IMR-90 (cell line): ENCODE measurements at regions not wholly inside any gene's neighbourhood (a gene's known extent, or its start where the extent isn't known, plus 50 kb on each side); places are given as distances from the start of the nearest gene placed in this dataset.

Source experiments
- ATAC-seq: fragments of 200-7000 bp; cut with Tn5 transposase; 2 replicates; pipeline ENCODE4 v1.9.1; 2020; ENCODE audit warnings: low read depth, mild to moderate bottlenecking, moderate library complexity
- BruUV-seq: library from RNA; stranded (reverse); fragments of 400-500 nt; replicated peaks from 2 replicates; lab custom pipeline; 2021; lab: Mats Ljungman, UMichigan
- CTCF ChIA-PET: fragments of 300-600 bp; formaldehyde crosslinking; extraction: SDS; loops from one replicate; lab custom pipeline; 2021; ENCODE audit warnings: antibody characterized with exemption; lab: Yijun Ruan, JAX
- POLR2A ChIA-PET: fragments of 300-600 bp; sonication (Branson Sonifier 250); formaldehyde crosslinking; loops from one replicate; lab custom pipeline; 2022; ENCODE audit warnings: antibody characterized with exemption; ENCODE audit not compliant: unreplicated experiment; lab: Charles Lee
- DNase-seq: peaks from one replicate; pipeline ENCODE4 v3.0.0; 2013
- H2AFZ ChIP-seq: replicated peaks from 2 replicates; pipeline ENCODE3; 2013; ENCODE audit warnings: low read length, mild to moderate bottlenecking; ENCODE audit not compliant: poor library complexity
- H2AK5ac ChIP-seq: 2 replicates; pipeline ENCODE4 v1.6.1; 2013; ENCODE audit warnings: low read depth, low read length, inconsistent platforms
- H2AK9ac ChIP-seq: replicated peaks from 2 replicates; pipeline ENCODE3; 2013; ENCODE audit warnings: mild to moderate bottlenecking, low read depth, low read length, moderate library complexity; ENCODE audit not compliant: poor library complexity
- H2BK120ac ChIP-seq: 2 replicates; pipeline ENCODE4 v1.6.1; 2013; ENCODE audit warnings: low read depth, low read length, inconsistent platforms
- H2BK15ac ChIP-seq: 3 replicates; pipeline ENCODE4 v1.6.1; 2013; ENCODE audit warnings: low read depth, low read length, inconsistent platforms
- H2BK20ac ChIP-seq: 2 replicates; pipeline ENCODE4 v1.6.1; 2013; ENCODE audit warnings: low read depth, mild to moderate bottlenecking, inconsistent platforms, low read length, moderate library complexity
- H2BK5ac ChIP-seq: 2 replicates; pipeline ENCODE4 v1.6.1; 2013; ENCODE audit warnings: mild to moderate bottlenecking, low read depth, low read length, inconsistent platforms; ENCODE audit not compliant: poor library complexity, severe bottlenecking
- H3K14ac ChIP-seq: replicated peaks from 2 replicates; pipeline ENCODE4 v1.6.1; 2013; ENCODE audit warnings: low read depth, low read length, inconsistent platforms
- H3K18ac ChIP-seq: 2 replicates; pipeline ENCODE4 v1.6.1; 2013; ENCODE audit warnings: low read depth, low read length, control low read depth
- H3K23ac ChIP-seq: 2 replicates; pipeline ENCODE4 v1.6.1; 2013; ENCODE audit warnings: low read depth, low read length, inconsistent platforms
- H3K27ac ChIP-seq: 2 replicates; pipeline ENCODE4 v1.5.1; 2013; ENCODE audit warnings: mild to moderate bottlenecking, control low read depth, low read length; ENCODE audit not compliant: insufficient read depth
- H3K27me3 ChIP-seq: 2 replicates; pipeline ENCODE4 v1.6.1; 2013; ENCODE audit warnings: low read length; ENCODE audit not compliant: control insufficient read depth, insufficient read depth
- H3K36me3 ChIP-seq: 2 replicates; pipeline ENCODE4 v1.6.1; 2013; ENCODE audit warnings: low read length, mixed read lengths; ENCODE audit not compliant: control insufficient read depth, insufficient read depth
- H3K4ac ChIP-seq: 2 replicates; pipeline ENCODE4 v1.6.1; 2013; ENCODE audit warnings: low read depth, low read length, inconsistent platforms
- H3K4me1 ChIP-seq: 2 replicates; pipeline ENCODE4 v1.6.1; 2013; ENCODE audit warnings: low read length, mixed read lengths; ENCODE audit not compliant: control insufficient read depth, insufficient read depth
- H3K4me2 ChIP-seq: 2 replicates; pipeline ENCODE4 v1.6.1; 2013; ENCODE audit warnings: low read depth, mild to moderate bottlenecking, control low read depth, low read length, moderate library complexity
- H3K4me3 ChIP-seq: 2 replicates; pipeline ENCODE4 v1.5.1; 2013; ENCODE audit warnings: low read depth, mild to moderate bottlenecking, control low read depth, low read length, moderate library complexity; ENCODE audit not compliant: insufficient read depth
- H3K56ac ChIP-seq: 2 replicates; pipeline ENCODE4 v1.6.1; 2013; ENCODE audit warnings: low read length, inconsistent platforms; ENCODE audit not compliant: insufficient read depth; ENCODE audit errors: extremely low read depth
- H3K79me1 ChIP-seq, 2 experiments: 2 replicates each; pipeline ENCODE4 v1.6.1; 2013; ENCODE audit warnings: low read length in 2 of 2, inconsistent platforms in 1 of 2, low read depth in 1 of 2
- H3K9ac ChIP-seq: 2 replicates; pipeline ENCODE4 v1.6.1; 2013; ENCODE audit warnings: low read depth, low read length, control low read depth
- H3K9me1 ChIP-seq: 2 replicates; pipeline ENCODE4 v1.6.1; 2013; ENCODE audit warnings: low read length, inconsistent platforms; ENCODE audit not compliant: insufficient read depth
- H3K9me3 ChIP-seq: 2 replicates; pipeline ENCODE4 v1.6.1; 2013; ENCODE audit warnings: low read length; ENCODE audit not compliant: control insufficient read depth, insufficient read depth
- H4K20me1 ChIP-seq: 2 replicates; pipeline ENCODE4 v1.6.1; 2013; ENCODE audit warnings: low read length, inconsistent platforms; ENCODE audit not compliant: insufficient read depth
- H4K5ac ChIP-seq: 2 replicates; pipeline ENCODE4 v1.6.1; 2013; ENCODE audit warnings: mild to moderate bottlenecking, low read depth, low read length, control low read depth
- H4K8ac ChIP-seq, 2 experiments: 2 replicates each; pipeline ENCODE4 v1.6.1; 2013; ENCODE audit warnings: low read depth in 2 of 2, low read length in 2 of 2, control low read depth in 1 of 2, inconsistent platforms in 1 of 2
- H4K91ac ChIP-seq: 2 replicates; pipeline ENCODE4 v1.6.1; 2013; ENCODE audit warnings: low read depth, low read length, inconsistent platforms; ENCODE audit not compliant: insufficient read depth
- FOS ChIP-seq: fragments of 150-350 bp; IDR thresholded peaks from 2 replicates; pipeline ENCODE4 v1.6.1; 2016; ENCODE audit warnings: low read depth, low read length
- WGBS, 2 experiments: methylation state at CpG; one replicate each; pipeline versions ENCODE4 v1.1.5 to v1.1.7; 2013; ENCODE audit warnings: missing lambda C conversion rate in 2 of 2; ENCODE audit not compliant: insufficient read length in 1 of 2; ENCODE audit errors: extremely low coverage in 2 of 2; 5-methylcytosine and 5-hydroxymethylcytosine counted together
- dilution Hi-C: fragments of 300-500 bp; cut with HindIII; formaldehyde crosslinking; loops from one replicate; pipeline ENCODE4 v1.14.3; 2018; ENCODE audit warnings: low sequenced_read_pairs; ENCODE audit not compliant: unreplicated experiment
- in situ Hi-C: fragments of 300-500 bp; cut with MboI; formaldehyde crosslinking; loops from 3 replicates; pipeline ENCODE4 v1.14.3; 2019; ENCODE audit warnings: low sequenced_read_pairs, inconsistent platforms, mixed read lengths
- intact Hi-C: fragments of 100-400 bp; cut with micrococcal nuclease; formaldehyde crosslinking; loops from 2 replicates; pipeline ENCODE4 v1.10.0; 2022

DNA sequence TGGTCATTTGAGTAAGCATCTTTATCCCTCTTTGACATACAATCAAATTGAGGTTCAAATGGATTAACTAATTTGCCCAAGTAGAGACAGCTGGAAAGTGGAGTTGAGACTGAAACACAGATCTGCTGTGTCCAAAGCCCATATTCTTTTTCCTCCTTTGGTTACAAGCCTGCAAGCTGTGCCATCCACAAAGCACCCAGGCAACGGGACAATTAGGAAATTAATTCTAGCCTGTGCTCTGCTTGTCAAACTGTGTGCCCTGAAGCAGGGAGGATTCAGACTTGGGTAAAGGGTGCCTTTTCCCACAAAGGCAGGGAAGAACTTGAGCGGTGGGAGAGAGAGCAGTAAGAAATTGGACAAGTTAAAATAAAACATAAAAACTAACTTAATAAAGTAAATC lies 127.9 kb downstream of the DTWD1 start:
- Histone ChIP-seq H3K79me1 (no peaks in the 10 kb centered on the region), H3K36me3 (no peaks in the 10 kb centered on the region), H4K91ac (no peak overlapping the region), H3K4me3 (no peak overlapping the region), H3K56ac (no peak overlapping the region), H2BK5ac (no peak overlapping the region), H4K5ac (no peak overlapping the region), H2AFZ (no peak overlapping the region), H4K8ac (no peak overlapping the region), H3K9me3 (no peaks in the 10 kb centered on the region), H3K27ac (no peak overlapping the region), H3K4me2 (no peak overlapping the region), H3K9me1 (no peaks in the 10 kb centered on the region), H3K9ac (no peak overlapping the region), H2BK20ac (no peak overlapping the region), H3K4me1 (no peaks in the 10 kb centered on the region), H3K18ac (no peak overlapping the region), H2BK15ac (no peak overlapping the region), H2BK120ac (no peak overlapping the region), H2AK5ac (no peak overlapping the region), H4K20me1 (no peaks in the 10 kb centered on the region), H2AK9ac (no peak overlapping the region), H3K4ac (no peak overlapping the region), H3K27me3 (no peaks in the 10 kb centered on the region), H3K14ac (no peak overlapping the region), H3K23ac (no peak overlapping the region)
- dilution Hi-C loops: no loop called here
- no CpG with 5 or more reads among the region's 2 CpGs for WGBS, 2 experiments
- POLR2A ChIA-PET: no interaction called here
- intact Hi-C loops: no loop called here
- DNase-seq (no peak), ATAC-seq (no peak)
- CTCF ChIA-PET: no interaction called here
- in situ Hi-C loops: no loop called here
- no peak for TF ChIP-seq FOS
- BruUV-seq: no TSS peak
